22Rv1 (cell line): ENCODE measurements at regions not wholly inside any gene's neighbourhood (a gene's known extent, or its start where the extent isn't known, plus 50 kb on each side); places are given as distances from the start of the nearest gene placed in this dataset.

ENCODE experiments used
- ZFX ChIP-seq: fragments of 450-650 bp; IDR thresholded peaks from 2 replicates; pipeline ENCODE4 v1.6.1; 2017; ENCODE audit warnings: antibody characterized with exemption, borderline replicate concordance
- TF ChIP-seq, protein P1 (sequence below): fragments of 450-650 bp; IDR thresholded peaks from 2 replicates; pipeline ENCODE4 v1.5.1; 2017; ENCODE audit warnings: mild to moderate bottlenecking

DNA sequence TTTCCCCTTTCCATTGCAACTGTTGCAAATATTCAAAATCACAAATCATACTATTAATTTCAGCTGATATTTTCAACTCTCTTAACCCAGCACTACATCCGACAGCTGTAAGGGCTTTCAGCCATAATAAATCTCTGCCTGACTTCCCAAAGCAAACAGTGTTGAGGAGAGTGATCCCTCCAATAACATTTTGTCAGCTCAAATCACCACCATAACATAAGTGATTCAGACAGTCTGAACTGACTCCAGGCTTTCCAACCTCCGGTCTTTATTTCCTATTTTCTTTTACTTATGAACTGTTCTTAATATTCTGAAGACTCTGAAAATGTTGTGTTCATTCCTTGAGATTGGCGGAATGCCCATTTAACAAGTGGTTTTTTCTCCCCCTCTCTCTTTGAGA is 1085.9 kb downstream of the GATA3 start:
- TF ChIP-seq, protein P1, sequence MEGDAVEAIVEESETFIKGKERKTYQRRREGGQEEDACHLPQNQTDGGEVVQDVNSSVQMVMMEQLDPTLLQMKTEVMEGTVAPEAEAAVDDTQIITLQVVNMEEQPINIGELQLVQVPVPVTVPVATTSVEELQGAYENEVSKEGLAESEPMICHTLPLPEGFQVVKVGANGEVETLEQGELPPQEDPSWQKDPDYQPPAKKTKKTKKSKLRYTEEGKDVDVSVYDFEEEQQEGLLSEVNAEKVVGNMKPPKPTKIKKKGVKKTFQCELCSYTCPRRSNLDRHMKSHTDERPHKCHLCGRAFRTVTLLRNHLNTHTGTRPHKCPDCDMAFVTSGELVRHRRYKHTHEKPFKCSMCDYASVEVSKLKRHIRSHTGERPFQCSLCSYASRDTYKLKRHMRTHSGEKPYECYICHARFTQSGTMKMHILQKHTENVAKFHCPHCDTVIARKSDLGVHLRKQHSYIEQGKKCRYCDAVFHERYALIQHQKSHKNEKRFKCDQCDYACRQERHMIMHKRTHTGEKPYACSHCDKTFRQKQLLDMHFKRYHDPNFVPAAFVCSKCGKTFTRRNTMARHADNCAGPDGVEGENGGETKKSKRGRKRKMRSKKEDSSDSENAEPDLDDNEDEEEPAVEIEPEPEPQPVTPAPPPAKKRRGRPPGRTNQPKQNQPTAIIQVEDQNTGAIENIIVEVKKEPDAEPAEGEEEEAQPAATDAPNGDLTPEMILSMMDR: no peak
- TF ChIP-seq ZFX: no peak
